ENCODE measurements at regions not wholly inside any gene's neighbourhood (a gene's known extent, or its start where the extent isn't known, plus 50 kb on each side); places are given as distances from the start of the nearest gene placed in this dataset.

- TF ChIP-seq, protein P1, sequence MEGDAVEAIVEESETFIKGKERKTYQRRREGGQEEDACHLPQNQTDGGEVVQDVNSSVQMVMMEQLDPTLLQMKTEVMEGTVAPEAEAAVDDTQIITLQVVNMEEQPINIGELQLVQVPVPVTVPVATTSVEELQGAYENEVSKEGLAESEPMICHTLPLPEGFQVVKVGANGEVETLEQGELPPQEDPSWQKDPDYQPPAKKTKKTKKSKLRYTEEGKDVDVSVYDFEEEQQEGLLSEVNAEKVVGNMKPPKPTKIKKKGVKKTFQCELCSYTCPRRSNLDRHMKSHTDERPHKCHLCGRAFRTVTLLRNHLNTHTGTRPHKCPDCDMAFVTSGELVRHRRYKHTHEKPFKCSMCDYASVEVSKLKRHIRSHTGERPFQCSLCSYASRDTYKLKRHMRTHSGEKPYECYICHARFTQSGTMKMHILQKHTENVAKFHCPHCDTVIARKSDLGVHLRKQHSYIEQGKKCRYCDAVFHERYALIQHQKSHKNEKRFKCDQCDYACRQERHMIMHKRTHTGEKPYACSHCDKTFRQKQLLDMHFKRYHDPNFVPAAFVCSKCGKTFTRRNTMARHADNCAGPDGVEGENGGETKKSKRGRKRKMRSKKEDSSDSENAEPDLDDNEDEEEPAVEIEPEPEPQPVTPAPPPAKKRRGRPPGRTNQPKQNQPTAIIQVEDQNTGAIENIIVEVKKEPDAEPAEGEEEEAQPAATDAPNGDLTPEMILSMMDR (IDR thresholded peaks at IDR 0.05; ENCODE audit: low read depth, low read length, poor library complexity, severe bottlenecking): no peak
- no peak for TF ChIP-seq EZH2phosphoT487 (IDR thresholded peaks at IDR 0.05; ENCODE audit: borderline replicate concordance, low read length)
- Histone ChIP-seq H3K4me3 (ENCODE audit: low read length) (no peak overlapping the region), H3K27me3 (ENCODE audit: control insufficient read depth, low read length) (no peaks in the 10 kb centered on the region), H3K4me2 (ENCODE audit: low read length) (no peak overlapping the region), H3K79me2 (ENCODE audit: control insufficient read depth, low read length) (no peaks in the 10 kb centered on the region), H3K36me3 (ENCODE audit: control insufficient read depth, low read length) (no peaks in the 10 kb centered on the region), H3K4me1 (ENCODE audit: control insufficient read depth, low read length) (peaks cover 16% of the 10 kb centered on the region), H3K9me3 (ENCODE audit: control insufficient read depth, insufficient read depth, low read length) (no peaks in the 10 kb centered on the region), H3F3A (ENCODE audit: control insufficient read depth, insufficient read depth) (no peaks in the 10 kb centered on the region), H3K27ac (ENCODE audit: low read depth, low read length) (no peak overlapping the region), H3K9me2 (replicated peaks; ENCODE audit: control insufficient read depth, low read length) (no peaks in the 10 kb centered on the region), H4K20me1 (ENCODE audit: control insufficient read depth, insufficient read depth, low read depth, low read length) (no peaks in the 10 kb centered on the region)
These were observed 392.8 kb upstream of the CNR1 start for GRCh38 chr6:88558981-88559380.

DNA sequence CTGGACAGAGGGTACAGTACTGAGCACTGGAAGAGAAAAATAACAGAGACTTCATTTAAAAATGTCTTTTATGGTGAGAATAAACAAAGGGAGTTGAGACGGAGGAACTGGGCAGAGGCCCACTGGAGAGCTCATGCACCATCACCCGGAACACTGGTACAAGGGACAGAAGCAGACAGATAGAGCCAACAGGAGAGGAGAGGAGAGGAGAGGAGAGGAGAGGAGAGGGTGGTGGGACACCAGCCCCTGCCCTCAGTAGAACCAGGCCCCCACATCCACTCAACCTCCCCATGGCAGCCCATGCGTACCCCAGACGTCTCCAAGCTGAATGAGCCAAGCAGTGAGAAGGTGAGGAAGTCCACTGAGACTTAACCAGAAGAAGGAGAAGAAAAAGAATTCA is 390.5 kb upstream of the CNR1 start:
- no peak for TF ChIP-seq EZH2phosphoT487 (IDR thresholded peaks at IDR 0.05; ENCODE audit: borderline replicate concordance, low read length)
- TF ChIP-seq, protein P1 (IDR thresholded peaks at IDR 0.05; ENCODE audit: low read depth, low read length, poor library complexity, severe bottlenecking): no peak
- Histone ChIP-seq H3K4me2 (ENCODE audit: low read length) (no peak overlapping the region), H3K36me3 (ENCODE audit: control insufficient read depth, low read length) (no peaks in the 10 kb centered on the region), H3K27ac (ENCODE audit: low read depth, low read length) (no peak overlapping the region), H3K9me3 (ENCODE audit: control insufficient read depth, insufficient read depth, low read length) (no peaks in the 10 kb centered on the region), H3K4me1 (ENCODE audit: control insufficient read depth, low read length) (peaks cover 23% of the 10 kb centered on the region), H3K4me3 (ENCODE audit: low read length) (no peak overlapping the region), H3F3A (ENCODE audit: control insufficient read depth, insufficient read depth) (no peaks in the 10 kb centered on the region), H3K27me3 (ENCODE audit: control insufficient read depth, low read length) (no peaks in the 10 kb centered on the region), H3K9me2 (replicated peaks; ENCODE audit: control insufficient read depth, low read length) (no peaks in the 10 kb centered on the region), H3K79me2 (ENCODE audit: control insufficient read depth, low read length) (no peaks in the 10 kb centered on the region), H4K20me1 (ENCODE audit: control insufficient read depth, insufficient read depth, low read depth, low read length) (no peaks in the 10 kb centered on the region)

GRCh38 chr6:88548891-88549505 is 382.9 kb upstream of the CNR1 start:
- Histone ChIP-seq H3K27ac (ENCODE audit: low read depth, low read length) (peak overlapping the region; percentile 20; the same call in 1 of the 2 replicates), H3K4me3 (ENCODE audit: low read length) (peak overlapping the region; percentile 66), H3K9me3 (ENCODE audit: control insufficient read depth, insufficient read depth, low read length) (peaks cover 11% of the 10 kb centered on the region; the same call in 1 of the 2 replicates), H3F3A (ENCODE audit: control insufficient read depth, insufficient read depth) (no peaks in the 10 kb centered on the region), H3K9me2 (replicated peaks; ENCODE audit: control insufficient read depth, low read length) (no peaks in the 10 kb centered on the region), H3K4me1 (ENCODE audit: control insufficient read depth, low read length) (peaks cover 52% of the 10 kb centered on the region), H3K36me3 (ENCODE audit: control insufficient read depth, low read length) (no peaks in the 10 kb centered on the region), H3K79me2 (ENCODE audit: control insufficient read depth, low read length) (no peaks in the 10 kb centered on the region), H3K27me3 (ENCODE audit: control insufficient read depth, low read length) (no peaks in the 10 kb centered on the region), H4K20me1 (ENCODE audit: control insufficient read depth, insufficient read depth, low read depth, low read length) (no peaks in the 10 kb centered on the region), H3K4me2 (ENCODE audit: low read length) (peak overlapping the region; percentile 62)
- TF ChIP-seq, protein P1 (IDR thresholded peaks at IDR 0.05; ENCODE audit: low read depth, low read length, poor library complexity, severe bottlenecking): no peak
- no peak for TF ChIP-seq EZH2phosphoT487 (IDR thresholded peaks at IDR 0.05; ENCODE audit: borderline replicate concordance, low read length)

Data from DOHH2 (cell line).